GM19468 (cell line): ENCODE measurements at regions not wholly inside any gene's neighbourhood (a gene's known extent, or its start where the extent isn't known, plus 50 kb on each side); places are given as distances from the start of the nearest gene placed in this dataset.
A peak's percentile ranks its signal among the peaks of the same experiment; 100 is the strongest.

Experiments used
- ATAC-seq: cut with Tn5 transposase; IDR thresholded peaks from one replicate; pipeline ENCODE4 v1.9.1; 2021; ENCODE audit warnings: mild to moderate bottlenecking, moderate library complexity, moderate number of reproducible peaks; ENCODE audit not compliant: unreplicated experiment; ENCODE audit errors: extremely low read depth

DNA sequence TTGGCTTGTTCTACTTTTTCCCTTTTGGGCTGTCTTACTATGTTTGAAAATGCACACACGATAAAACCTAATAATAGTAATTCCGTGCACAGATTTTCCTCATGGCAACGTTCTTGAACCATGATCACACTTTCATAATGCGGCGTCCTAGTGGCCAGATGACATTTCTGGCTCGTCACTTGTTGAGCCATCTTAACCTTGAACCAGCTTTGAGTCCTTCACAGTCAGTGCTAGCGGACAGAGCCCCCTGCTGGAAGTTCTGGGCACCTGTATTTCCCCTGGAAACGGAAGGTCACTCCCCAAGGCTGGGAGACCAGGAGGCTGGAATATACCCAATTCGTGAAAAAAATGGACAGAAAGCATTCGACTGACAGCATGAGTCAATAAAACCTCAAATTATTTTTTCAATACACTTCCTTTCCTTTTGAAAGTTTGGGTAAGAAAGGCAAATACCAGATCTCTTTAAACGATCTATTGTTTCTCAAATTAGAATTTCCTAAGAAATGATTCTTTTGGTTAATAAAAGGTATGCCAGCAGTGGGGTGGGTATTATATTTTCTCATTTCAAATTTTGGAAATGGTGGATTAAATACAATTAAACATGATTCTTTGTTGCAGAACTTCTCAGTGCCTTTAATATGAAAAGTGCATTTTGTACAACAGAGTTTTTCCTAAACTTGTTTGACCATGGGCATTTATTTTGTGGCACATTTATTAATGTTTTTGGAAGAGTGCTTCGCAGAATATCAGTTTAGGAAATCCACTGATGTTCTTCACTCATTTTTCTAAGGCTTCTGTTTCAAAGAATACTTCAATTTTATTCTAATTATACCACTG, 542.3 kb downstream of the QKI start:
- peak; percentile 97 for ATAC-seq

- no peak for ATAC-seq
Measured at GRCh38 chr6:163955756-163956155, 541.2 kb downstream of the QKI start.

GRCh38 chr6:163955096-163955495, 540.6 kb downstream of the QKI start:
- ATAC-seq, result no peak

GRCh38 chr6:163954088-163954775, 539.7 kb downstream of the QKI start:
- no peak for ATAC-seq

DNA sequence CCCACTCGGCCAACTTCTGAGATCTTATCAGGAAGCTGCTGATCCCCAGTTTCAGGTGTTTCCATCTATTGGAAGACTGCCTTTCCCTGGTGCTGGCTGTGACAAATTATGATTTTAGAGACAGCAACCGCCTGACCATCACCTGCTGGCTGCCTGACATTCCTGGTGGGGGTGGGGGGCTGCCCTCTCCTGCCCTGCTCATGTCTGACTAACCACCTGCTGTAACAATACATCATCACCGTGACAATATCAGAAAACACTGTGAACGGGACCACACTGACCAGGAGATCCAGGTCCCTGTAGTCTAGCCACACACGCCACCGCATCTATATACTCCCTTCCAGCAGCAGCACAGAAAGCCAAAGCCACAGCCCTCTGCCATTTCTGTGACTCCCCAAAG, 537.5 kb downstream of the QKI start:
- no peak for ATAC-seq

DNA sequence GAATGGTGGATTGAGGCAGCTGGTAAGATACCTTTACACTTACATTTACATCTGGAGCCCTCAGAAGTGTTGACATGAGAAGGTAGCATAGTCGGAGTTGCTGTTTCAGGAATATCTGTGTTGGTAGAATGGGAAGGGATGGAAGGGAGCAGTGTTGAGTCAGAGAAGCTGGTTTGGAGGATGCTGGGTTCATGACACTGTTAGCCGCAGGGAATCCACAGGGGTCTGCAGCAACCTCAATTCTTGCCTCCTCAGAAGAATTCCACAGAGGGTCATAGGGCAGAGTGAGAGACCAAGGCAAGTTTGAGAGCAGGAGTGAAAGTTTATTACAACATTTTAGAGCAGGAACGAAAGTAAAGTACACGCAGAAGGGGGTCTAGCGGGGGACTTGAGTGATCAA, 536.8 kb downstream of the QKI start:
- ATAC-seq, result no peak

DNA sequence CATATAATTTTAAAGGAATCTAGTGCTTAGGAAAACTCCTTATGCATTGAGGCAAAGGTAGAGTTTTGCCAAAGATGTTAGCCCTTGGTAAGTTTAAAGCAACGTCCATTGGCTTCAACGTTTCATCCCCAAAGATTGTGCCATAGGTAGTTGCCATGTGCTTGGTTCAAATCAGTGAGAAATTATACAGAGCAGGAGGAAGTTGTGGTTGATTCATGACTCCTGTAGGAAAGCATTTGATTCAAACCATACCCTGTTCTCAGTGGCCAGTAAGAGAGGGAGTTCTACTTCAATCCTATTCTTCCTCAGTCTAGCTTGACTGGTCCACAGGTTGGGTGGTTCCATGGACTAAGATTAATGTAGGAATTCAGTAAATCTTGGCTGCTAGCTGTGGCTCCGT, 535.6 kb downstream of the QKI start:
- ATAC-seq, result no peak

DNA sequence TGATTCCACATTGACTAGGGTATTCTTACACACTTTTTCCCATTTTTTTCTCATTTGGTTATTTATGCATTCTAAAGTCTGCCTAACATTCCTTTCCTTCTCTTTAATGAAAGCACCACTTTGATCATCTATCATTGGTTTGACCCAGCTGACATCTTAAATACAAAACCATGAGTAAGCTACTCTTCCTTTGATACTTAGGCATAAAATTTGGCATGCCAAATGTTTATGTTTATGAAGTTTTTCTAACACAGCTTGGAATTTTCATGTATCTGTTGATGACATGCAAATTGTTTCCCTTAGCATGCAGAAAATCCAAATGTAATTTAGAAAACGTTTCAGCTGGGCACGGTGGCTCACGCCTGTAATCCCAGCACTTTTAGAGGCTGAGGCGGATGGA, 534.9 kb downstream of the QKI start:
- ATAC-seq, result no peak

DNA sequence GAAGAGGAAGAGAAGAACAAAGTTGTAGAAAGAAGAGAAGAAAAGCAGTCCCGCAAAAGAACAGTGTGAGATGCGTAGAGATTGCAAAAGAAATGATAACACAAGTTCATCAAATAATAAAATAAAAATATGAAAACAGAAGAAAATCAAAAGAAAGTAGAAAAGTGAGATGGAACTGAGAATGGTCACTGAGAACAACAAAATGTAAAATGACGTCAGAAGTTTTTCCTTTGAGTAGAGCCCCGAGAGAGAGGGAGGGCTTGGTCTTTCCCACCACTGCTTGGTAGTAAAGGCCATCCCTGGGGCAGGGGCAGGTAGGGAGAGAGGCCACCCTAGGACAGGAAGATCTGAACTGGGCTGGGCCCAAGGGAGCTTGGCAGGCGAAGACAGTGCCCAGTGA, 533.7 kb downstream of the QKI start:
- ATAC-seq, result no peak

- no peak for ATAC-seq
Measured at GRCh38 chr6:163947276-163947675, 532.8 kb downstream of the QKI start.

GRCh38 chr6:163946437-163946836, 531.9 kb downstream of the QKI start:
- ATAC-seq, result no peak

- no peak for ATAC-seq
Measured at GRCh38 chr6:163945808-163946207, 531.3 kb downstream of the QKI start.

- ATAC-seq, result no peak
Measured at GRCh38 chr6:163944897-163945296, 530.4 kb downstream of the QKI start.

- ATAC-seq, result no peak
Measured at GRCh38 chr6:163943607-163944385, 529.3 kb downstream of the QKI start.

- ATAC-seq, result no peak
Measured at GRCh38 chr6:163942790-163943189, 528.3 kb downstream of the QKI start.

- ATAC-seq, result no peak
Measured at GRCh38 chr6:163941624-163941976, 527.1 kb downstream of the QKI start.

- ATAC-seq, result no peak
Measured at GRCh38 chr6:163940705-163941623, 526.4 kb downstream of the QKI start.

DNA sequence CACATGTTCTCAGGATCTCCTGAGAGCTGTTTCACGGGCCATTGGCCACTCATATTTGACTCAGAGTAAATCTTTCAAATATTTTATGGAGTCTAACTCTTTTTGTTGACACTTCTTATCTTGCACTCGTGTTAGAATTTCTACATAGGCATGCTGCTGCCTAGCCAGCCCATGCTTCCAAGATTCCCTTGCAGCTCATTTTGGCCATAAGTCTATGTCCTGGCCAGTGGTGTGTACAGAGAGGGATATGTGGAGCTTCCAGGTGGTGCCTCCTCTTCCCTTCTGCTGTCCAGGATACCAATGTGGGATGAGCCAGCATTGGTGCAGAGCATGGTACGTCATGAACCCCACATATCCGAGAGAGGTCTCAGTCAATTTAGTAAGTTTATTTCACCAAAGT, 522.6 kb downstream of the QKI start:
- no peak for ATAC-seq

DNA sequence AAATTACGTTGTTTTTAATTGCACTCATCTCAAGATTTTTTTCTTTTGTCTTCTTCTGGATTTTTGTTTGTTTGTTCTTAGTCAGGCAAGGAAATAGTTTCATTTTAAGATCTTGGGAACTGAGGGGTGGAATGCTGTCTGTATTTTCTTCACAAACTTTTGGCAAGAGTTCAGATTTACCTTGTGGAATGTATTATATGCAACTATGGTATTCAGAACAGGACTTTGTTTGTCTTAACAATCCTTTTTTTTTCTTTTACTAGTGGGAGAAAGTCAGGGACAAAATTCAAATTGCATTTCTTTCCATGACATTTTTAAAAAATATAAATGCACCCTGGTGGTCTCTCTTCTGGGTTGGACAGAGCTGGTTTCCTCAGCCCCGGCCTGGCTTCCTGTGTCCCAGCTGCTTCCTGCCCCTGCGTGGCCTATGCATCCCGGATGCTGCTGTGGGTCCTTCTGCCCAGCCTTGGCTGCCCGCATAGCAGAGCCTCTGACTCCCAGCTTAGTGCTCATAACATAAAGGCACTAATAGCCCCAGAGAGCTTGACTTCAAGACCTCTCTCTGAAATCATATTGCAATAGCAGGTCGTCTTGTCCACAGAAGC, 520.7 kb downstream of the QKI start:
- ATAC-seq, result no peak

DNA sequence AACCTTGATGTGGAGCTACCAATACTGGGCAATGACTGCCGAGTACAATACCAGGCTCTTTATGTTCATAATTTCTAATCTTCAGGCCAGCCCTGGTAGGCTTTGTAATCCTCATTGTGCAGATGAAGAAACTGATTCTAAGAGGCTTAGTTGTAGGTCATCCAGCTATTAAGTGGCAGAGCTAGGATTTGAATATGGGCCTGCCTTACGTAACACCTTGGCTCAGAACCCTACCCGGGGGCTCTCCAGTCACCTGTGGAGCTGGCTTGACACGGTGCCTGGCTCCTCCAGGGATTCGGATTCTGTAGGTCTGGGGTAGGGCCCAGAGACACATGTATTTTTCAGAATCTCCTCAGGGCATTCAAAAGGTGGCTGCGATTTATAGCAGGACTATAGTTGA, 515.5 kb downstream of the QKI start:
- ATAC-seq, result no peak
